GM18873 (cell line): ENCODE measurements at regions not wholly inside any gene's neighbourhood (a gene's known extent, or its start where the extent isn't known, plus 50 kb on each side); places are given as distances from the start of the nearest gene placed in this dataset.
"Not testable (repeated sequence)": the region's sequence is repeated elsewhere in the genome, so short reads cannot be mapped to it uniquely, and the experiment has no call there.

Experiments used
- ATAC-seq: cut with Tn5 transposase; IDR thresholded peaks from one replicate; pipeline ENCODE4 v1.9.1; 2021; ENCODE audit warnings: mild to moderate bottlenecking, moderate library complexity, moderate number of reproducible peaks; ENCODE audit not compliant: unreplicated experiment, low FRiP score

- ATAC-seq: no peak
Observed at GRCh38 chr12:67068204-67068731, 200.9 kb upstream of the CAND1 start.

GRCh38 chr12:67068761-67069450 is 200.3 kb upstream of the CAND1 start:
- no peak for ATAC-seq

- ATAC-seq: no peak
Observed at GRCh38 chr12:67069451-67070306, 199.5 kb upstream of the CAND1 start.

GRCh38 chr12:67070307-67070600 is 198.9 kb upstream of the CAND1 start:
- no peak for ATAC-seq

- ATAC-seq: no peak
Observed at GRCh38 chr12:67070604-67071003, 198.6 kb upstream of the CAND1 start.

- not testable (repeated sequence) for ATAC-seq
Observed at GRCh38 chr12:67072281-67072680, 196.9 kb upstream of the CAND1 start.

GRCh38 chr12:67073336-67073735 is 195.8 kb upstream of the CAND1 start:
- ATAC-seq: no peak

GRCh38 chr12:67074072-67074471 is 195.1 kb upstream of the CAND1 start:
- ATAC-seq: no peak

- ATAC-seq: no peak
Observed at GRCh38 chr12:67077617-67078016, 191.5 kb upstream of the CAND1 start.

GRCh38 chr12:67078957-67079356 is 190.2 kb upstream of the CAND1 start:
- ATAC-seq: no peak

- ATAC-seq: no peak
Observed at GRCh38 chr12:67080637-67081036, 188.5 kb upstream of the CAND1 start.

GRCh38 chr12:67082221-67082620 is 186.9 kb upstream of the CAND1 start:
- no peak for ATAC-seq

GRCh38 chr12:67085699-67086098 is 183.5 kb upstream of the CAND1 start:
- ATAC-seq: no peak

- ATAC-seq: no peak
Observed at GRCh38 chr12:67086116-67086515, 183.0 kb upstream of the CAND1 start.

GRCh38 chr12:67088401-67089118 is 180.6 kb upstream of the CAND1 start:
- ATAC-seq: no peak

- no peak for ATAC-seq
Observed at GRCh38 chr12:67091204-67091603, 178.0 kb upstream of the CAND1 start.

GRCh38 chr12:67091678-67092077 is 177.5 kb upstream of the CAND1 start:
- no peak for ATAC-seq

- not testable (repeated sequence) for ATAC-seq
Observed at GRCh38 chr12:67092934-67093333, 176.2 kb upstream of the CAND1 start.

- ATAC-seq: no peak
Observed at GRCh38 chr12:67096533-67097318, 172.4 kb upstream of the CAND1 start.

- no peak for ATAC-seq
Observed at GRCh38 chr12:67099858-67100257, 169.3 kb upstream of the CAND1 start.
